Activated T-helper 17 cell treated with anti-CD3 and anti-CD28 coated beads, Interleukin-2, amount 50 U/mL, for 72 hours (primary cell): ENCODE measurements at regions not wholly inside any gene's neighbourhood (a gene's known extent, or its start where the extent isn't known, plus 50 kb on each side); places are given as distances from the start of the nearest gene placed in this dataset.
"Not testable (repeated sequence)": the region's sequence is repeated elsewhere in the genome, so short reads cannot be mapped to it uniquely, and the experiment has no call there.

Source experiments
- ATAC-seq: fragments of 150-1000 bp; cut with Tn5 transposase; replicated peaks from 2 replicates; pipeline ENCODE4 v1.10.0; 2021; ENCODE audit warnings: mild to moderate bottlenecking, moderate library complexity
- H3K27ac Mint-ChIP-seq: one replicate; pipeline ENCODE4 v1.8.0; 2022; ENCODE audit warnings: mixed read lengths
- H3K27me3 Mint-ChIP-seq: one replicate; pipeline ENCODE4 v1.8.0; 2022; ENCODE audit warnings: mixed read lengths
- H3K36me3 Mint-ChIP-seq: one replicate; pipeline ENCODE4 v1.8.0; 2022; ENCODE audit warnings: low read depth, mild to moderate bottlenecking, mixed read lengths
- H3K4me1 Mint-ChIP-seq: one replicate; pipeline ENCODE4 v1.8.0; 2022; ENCODE audit warnings: mixed read lengths
- H3K4me3 Mint-ChIP-seq: one replicate; pipeline ENCODE4 v1.8.0; 2022; ENCODE audit warnings: mild to moderate bottlenecking, mixed read lengths
- H3K9me3 Mint-ChIP-seq: one replicate; pipeline ENCODE4 v1.8.0; 2022; ENCODE audit warnings: mixed read lengths

GRCh38 chr1:18572022-18572880 is 58.4 kb upstream of the PAX7 start:
- Mint-ChIP-seq H3K27ac (no peak overlapping the region), H3K9me3 (peaks cover 4% of the 10 kb centered on the region), H3K36me3 (no peaks in the 10 kb centered on the region), H3K4me1 (no peaks in the 10 kb centered on the region), H3K27me3 (peaks cover 11% of the 10 kb centered on the region), H3K4me3 (no peak overlapping the region)
- no peak for ATAC-seq

- H3K27ac Mint-ChIP-seq = no peak overlapping the region
- peaks cover 9% of the 10 kb centered on the region for H3K27me3 Mint-ChIP-seq
- no peaks in the 10 kb centered on the region for H3K9me3 Mint-ChIP-seq
- no peak overlapping the region for H3K4me3 Mint-ChIP-seq
- no peaks in the 10 kb centered on the region for H3K36me3 Mint-ChIP-seq
- peaks cover 3% of the 10 kb centered on the region for H3K4me1 Mint-ChIP-seq
- ATAC-seq = no peak
Measured at GRCh38 chr1:18573170-18573569, 57.5 kb upstream of the PAX7 start.

GRCh38 chr1:18574754-18575153 is 55.9 kb upstream of the PAX7 start:
- no peaks in the 10 kb centered on the region for H3K9me3 Mint-ChIP-seq
- no peak overlapping the region for H3K4me3 Mint-ChIP-seq
- H3K4me1 Mint-ChIP-seq = peaks cover 4% of the 10 kb centered on the region
- no peaks in the 10 kb centered on the region for H3K36me3 Mint-ChIP-seq
- peaks cover 10% of the 10 kb centered on the region for H3K27me3 Mint-ChIP-seq
- ATAC-seq = no peak
- H3K27ac Mint-ChIP-seq = no peak overlapping the region

GRCh38 chr1:18575620-18576019 is 55.0 kb upstream of the PAX7 start:
- H3K27ac Mint-ChIP-seq = no peak overlapping the region

GRCh38 chr1:18578271-18578670 is 52.4 kb upstream of the PAX7 start:
- H3K9me3 Mint-ChIP-seq = no peaks in the 10 kb centered on the region
- H3K36me3 Mint-ChIP-seq = no peaks in the 10 kb centered on the region
- no peak for ATAC-seq
- H3K4me3 Mint-ChIP-seq = no peak overlapping the region
- peaks cover 4% of the 10 kb centered on the region for H3K4me1 Mint-ChIP-seq
- no peak overlapping the region for H3K27ac Mint-ChIP-seq
- H3K27me3 Mint-ChIP-seq = peaks cover 7% of the 10 kb centered on the region

More at GRCh38 chr1:18575620-18576019, 55.0 kb upstream of the PAX7 start:
- peaks cover 4% of the 10 kb centered on the region for H3K4me1 Mint-ChIP-seq
- peaks cover 7% of the 10 kb centered on the region for H3K27me3 Mint-ChIP-seq
- no peaks in the 10 kb centered on the region for H3K9me3 Mint-ChIP-seq
- H3K4me3 Mint-ChIP-seq = no peak overlapping the region
- no peak for ATAC-seq
- H3K36me3 Mint-ChIP-seq = no peaks in the 10 kb centered on the region

GRCh38 chr1:18579267-18579666 is 51.4 kb upstream of the PAX7 start:
- not testable (repeated sequence) for H3K4me1 Mint-ChIP-seq, H3K9me3 Mint-ChIP-seq, H3K4me3 Mint-ChIP-seq, H3K27ac Mint-ChIP-seq, H3K36me3 Mint-ChIP-seq
- ATAC-seq = peak; percentile 53
- H3K27me3 Mint-ChIP-seq = peaks cover 11% of the 10 kb centered on the region

GRCh38 chr1:18580047-18580446 is 50.6 kb upstream of the PAX7 start:
- H3K4me1 Mint-ChIP-seq = peaks cover 4% of the 10 kb centered on the region
- ATAC-seq = no peak
- no peak overlapping the region for H3K4me3 Mint-ChIP-seq
- H3K9me3 Mint-ChIP-seq = no peaks in the 10 kb centered on the region
- H3K27me3 Mint-ChIP-seq = peaks cover 11% of the 10 kb centered on the region
- H3K27ac Mint-ChIP-seq = no peak overlapping the region
- H3K36me3 Mint-ChIP-seq = no peaks in the 10 kb centered on the region

GRCh38 chr1:18580691-18581419 is 49.8 kb upstream of the PAX7 start:
- Mint-ChIP-seq H3K27me3 (peaks cover 11% of the 10 kb centered on the region), H3K27ac (no peak overlapping the region), H3K36me3 (no peaks in the 10 kb centered on the region), H3K9me3 (no peaks in the 10 kb centered on the region), H3K4me1 (peaks cover 4% of the 10 kb centered on the region), H3K4me3 (no peak overlapping the region)
- no peak for ATAC-seq
